BJ (cell line): ENCODE measurements at regions not wholly inside any gene's neighbourhood (a gene's known extent, or its start where the extent isn't known, plus 50 kb on each side); places are given as distances from the start of the nearest gene placed in this dataset.

Experiments
- CTCF ChIA-PET: fragments of 350-600 bp; formaldehyde crosslinking; extraction: SDS; loops from one replicate; lab custom pipeline; 2021; ENCODE audit warnings: antibody characterized with exemption, inconsistent platforms; lab: Yijun Ruan, JAX
- POLR2A ChIA-PET: fragments of 300-600 bp; sonication (Branson Sonifier 250); formaldehyde crosslinking; extraction: SDS; loops from one replicate; lab custom pipeline; 2021; ENCODE audit warnings: antibody characterized with exemption; lab: Charles Lee
- DNase-seq: peaks from one replicate; pipeline ENCODE4 v3.0.0-alpha.2; 2011; ENCODE audit warnings: low read depth
- H3K27me3 ChIP-seq: 2 replicates; pipeline ENCODE4 v1.6.0; 2011; ENCODE audit warnings: low read length; ENCODE audit not compliant: control insufficient read depth, insufficient read depth
- H3K36me3 ChIP-seq: 2 replicates; pipeline ENCODE4 v1.5.1; 2011; ENCODE audit warnings: low read length; ENCODE audit not compliant: control insufficient read depth, insufficient read depth
- H3K4me3 ChIP-seq: 2 replicates; pipeline ENCODE4 v1.5.1; 2011; ENCODE audit warnings: low read depth, mild to moderate bottlenecking, control low read depth, low read length
- TF ChIP-seq, protein P1 (sequence below): IDR thresholded peaks from 2 replicates; pipeline ENCODE4 v1.5.1; 2011; ENCODE audit warnings: low read depth, mild to moderate bottlenecking, control low read depth, inconsistent platforms, low read length, moderate library complexity; ENCODE audit not compliant: insufficient read depth

DNA sequence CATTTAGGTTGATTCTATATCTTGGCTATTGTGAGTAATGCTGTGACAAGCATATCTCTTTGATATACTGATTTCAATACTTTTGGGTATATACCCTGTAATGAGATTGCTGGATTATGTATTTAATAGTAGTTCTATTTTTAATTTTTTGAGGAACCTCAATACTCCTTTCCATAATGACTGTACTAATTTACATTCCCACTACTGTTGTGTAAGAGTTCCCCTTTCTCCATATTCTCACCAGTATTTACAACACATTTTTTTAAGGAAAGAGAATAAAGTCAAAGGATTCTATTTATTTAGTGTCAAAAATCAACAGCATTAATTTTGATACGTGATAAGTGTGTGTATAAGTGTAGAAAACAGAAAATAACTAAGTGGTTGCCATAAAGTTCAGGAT, 356.4 kb upstream of the EDIL3 start:
- Histone ChIP-seq H3K36me3 (no peaks in the 10 kb centered on the region), H3K27me3 (no peaks in the 10 kb centered on the region), H3K4me3 (no peak overlapping the region)
- no peak for DNase-seq
- TF ChIP-seq, protein P1, sequence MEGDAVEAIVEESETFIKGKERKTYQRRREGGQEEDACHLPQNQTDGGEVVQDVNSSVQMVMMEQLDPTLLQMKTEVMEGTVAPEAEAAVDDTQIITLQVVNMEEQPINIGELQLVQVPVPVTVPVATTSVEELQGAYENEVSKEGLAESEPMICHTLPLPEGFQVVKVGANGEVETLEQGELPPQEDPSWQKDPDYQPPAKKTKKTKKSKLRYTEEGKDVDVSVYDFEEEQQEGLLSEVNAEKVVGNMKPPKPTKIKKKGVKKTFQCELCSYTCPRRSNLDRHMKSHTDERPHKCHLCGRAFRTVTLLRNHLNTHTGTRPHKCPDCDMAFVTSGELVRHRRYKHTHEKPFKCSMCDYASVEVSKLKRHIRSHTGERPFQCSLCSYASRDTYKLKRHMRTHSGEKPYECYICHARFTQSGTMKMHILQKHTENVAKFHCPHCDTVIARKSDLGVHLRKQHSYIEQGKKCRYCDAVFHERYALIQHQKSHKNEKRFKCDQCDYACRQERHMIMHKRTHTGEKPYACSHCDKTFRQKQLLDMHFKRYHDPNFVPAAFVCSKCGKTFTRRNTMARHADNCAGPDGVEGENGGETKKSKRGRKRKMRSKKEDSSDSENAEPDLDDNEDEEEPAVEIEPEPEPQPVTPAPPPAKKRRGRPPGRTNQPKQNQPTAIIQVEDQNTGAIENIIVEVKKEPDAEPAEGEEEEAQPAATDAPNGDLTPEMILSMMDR: no peak
- POLR2A ChIA-PET: no interaction called here
- CTCF ChIA-PET: no interaction called here

DNA sequence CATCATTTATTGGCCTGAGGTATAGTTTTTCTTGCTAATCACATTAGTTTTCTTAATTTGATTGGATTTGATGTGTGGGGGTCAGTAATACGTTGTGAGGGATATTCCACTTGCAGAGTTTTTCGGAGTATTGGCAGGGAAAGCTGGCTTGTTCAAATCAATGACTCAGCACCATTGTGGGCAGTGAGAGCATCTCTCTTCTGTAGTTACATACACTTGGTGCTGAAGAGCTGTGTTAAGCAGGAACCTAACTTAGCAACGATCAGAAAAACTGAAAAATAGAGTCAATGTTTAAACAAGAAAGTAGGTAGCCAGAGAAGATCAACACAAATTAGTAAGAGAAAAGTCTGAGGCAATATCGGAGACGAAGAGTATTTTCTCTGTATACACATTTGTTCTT, 344.6 kb upstream of the EDIL3 start:
- ChIA-PET POLR2A (no interaction called here), CTCF (no interaction called here)
- H3K4me3 ChIP-seq: no peak overlapping the region
- TF ChIP-seq, protein P1: no peak
- no peak for DNase-seq
- H3K27me3 ChIP-seq: no peaks in the 10 kb centered on the region
- H3K36me3 ChIP-seq: no peaks in the 10 kb centered on the region

DNA sequence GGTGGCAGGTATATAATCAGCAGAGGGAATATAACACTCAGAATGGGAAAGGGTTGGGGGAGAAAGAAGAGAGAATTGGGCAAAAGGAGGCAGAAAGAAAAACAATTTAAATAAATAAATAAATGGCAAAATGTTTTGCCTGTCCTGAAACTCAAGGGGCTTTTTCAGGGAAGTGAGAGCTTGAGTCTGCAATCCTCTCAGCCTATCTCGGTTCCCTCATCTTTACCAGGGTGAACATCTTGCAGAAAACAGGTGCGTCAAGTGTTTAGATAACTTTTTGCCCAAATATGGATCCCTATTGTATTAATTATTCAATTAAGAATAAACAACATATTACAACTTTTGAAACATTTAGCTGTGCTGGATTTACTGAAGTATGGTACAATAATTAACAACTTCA, 343.0 kb upstream of the EDIL3 start:
- Histone ChIP-seq H3K4me3 (no peak overlapping the region), H3K27me3 (no peaks in the 10 kb centered on the region), H3K36me3 (no peaks in the 10 kb centered on the region)
- CTCF ChIA-PET: no interaction called here
- no peak for DNase-seq
- TF ChIP-seq, protein P1: no peak
- POLR2A ChIA-PET: no interaction called here

DNA sequence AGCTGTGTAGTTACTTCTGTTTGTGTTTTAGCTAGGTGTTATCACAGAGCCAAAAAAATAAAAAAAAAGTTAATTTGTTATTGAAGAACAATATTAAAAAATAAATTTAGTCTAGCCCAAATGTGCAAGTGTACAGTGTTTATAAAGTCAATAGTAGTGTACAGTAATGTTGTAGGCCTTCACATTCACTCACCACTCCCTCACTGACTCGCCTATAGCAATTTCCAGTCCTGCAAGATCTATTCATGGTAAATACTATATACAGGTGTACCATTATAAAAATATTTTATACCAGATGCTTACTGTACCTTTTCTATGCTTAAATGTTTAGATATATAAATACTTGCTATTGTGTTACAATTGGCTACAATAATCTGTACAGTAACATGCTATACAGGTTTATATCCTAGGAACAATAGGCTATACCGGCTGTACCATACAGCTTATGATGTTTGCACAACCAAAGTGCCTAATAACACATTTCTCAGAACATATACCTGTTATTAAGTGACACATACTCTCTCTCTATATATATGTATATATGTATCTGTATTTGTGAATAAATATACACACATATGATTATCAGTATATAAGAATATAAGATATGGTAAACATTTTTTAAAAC, 341.4 kb upstream of the EDIL3 start:
- TF ChIP-seq, protein P1: no peak
- ChIA-PET CTCF (no interaction called here), POLR2A (no interaction called here)
- DNase-seq: no peak
- Histone ChIP-seq H3K36me3 (no peaks in the 10 kb centered on the region), H3K4me3 (no peak overlapping the region), H3K27me3 (no peaks in the 10 kb centered on the region)

DNA sequence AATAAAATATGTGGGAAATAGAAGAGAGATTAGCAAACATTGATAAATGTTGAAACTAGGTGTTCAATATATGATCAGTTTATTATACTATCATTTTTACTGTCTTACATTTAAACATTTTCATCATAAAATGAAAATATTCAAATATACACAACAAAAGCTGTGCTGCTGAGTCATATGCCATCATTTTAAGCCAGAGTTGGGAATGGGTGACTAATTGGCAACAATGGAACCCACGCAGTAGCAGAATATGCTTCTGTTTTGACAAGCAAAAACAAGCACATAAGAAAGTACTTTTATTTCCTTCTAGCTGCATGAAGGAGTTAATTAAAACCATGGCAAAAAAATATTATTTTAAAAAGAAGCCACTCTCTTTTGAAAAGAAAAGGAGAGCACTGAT, 340.0 kb upstream of the EDIL3 start:
- DNase-seq: no peak
- no peaks in the 10 kb centered on the region for H3K36me3 ChIP-seq
- POLR2A ChIA-PET: no interaction called here
- CTCF ChIA-PET: no interaction called here
- TF ChIP-seq, protein P1: no peak
- H3K4me3 ChIP-seq: no peak overlapping the region
- no peaks in the 10 kb centered on the region for H3K27me3 ChIP-seq
